ENCODE measurements at regions not wholly inside any gene's neighbourhood (a gene's known extent, or its start where the extent isn't known, plus 50 kb on each side); places are given as distances from the start of the nearest gene placed in this dataset.

DNA sequence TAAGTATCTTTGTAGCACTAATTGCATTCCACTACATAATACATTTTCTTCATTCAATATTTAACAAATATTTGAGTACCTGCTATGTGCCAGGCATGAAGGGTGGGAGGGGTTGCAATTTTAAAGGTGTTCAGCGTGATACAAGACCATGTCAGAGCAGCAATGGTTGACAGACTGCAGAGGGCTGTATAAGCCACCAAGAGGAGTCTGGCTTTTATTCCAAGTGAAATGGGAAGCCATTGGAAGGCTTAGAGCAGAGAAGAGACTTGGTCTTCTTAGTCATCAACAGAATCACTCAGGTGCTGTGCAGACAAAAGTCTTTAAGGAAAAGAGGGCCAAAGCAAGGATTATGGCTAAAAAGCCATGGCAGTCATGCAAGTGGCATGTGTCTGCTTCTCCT is 360.8 kb upstream of the ARID1B start:
- H3K27ac ChIP-seq (ENCODE audit: low read length) = no peak overlapping the region
- H3F3A ChIP-seq (ENCODE audit: insufficient read depth, low read length, poor library complexity, severe bottlenecking) = no peaks in the 10 kb centered on the region
- no peak overlapping the region for H3K9ac ChIP-seq (ENCODE audit: low read length)
- H3K9me2 ChIP-seq (ENCODE audit: insufficient read depth, low read length) = no peaks in the 10 kb centered on the region
- no peaks in the 10 kb centered on the region for H4K20me1 ChIP-seq (ENCODE audit: insufficient read depth)
- no peaks in the 10 kb centered on the region for H3K79me2 ChIP-seq (replicated peaks; ENCODE audit: insufficient read depth, low read length)
- no peak overlapping the region for H2AFZ ChIP-seq (ENCODE audit: low read depth, low read length)
- H3K4me3 ChIP-seq (ENCODE audit: low read length) = no peak overlapping the region
- TF ChIP-seq, protein P1, sequence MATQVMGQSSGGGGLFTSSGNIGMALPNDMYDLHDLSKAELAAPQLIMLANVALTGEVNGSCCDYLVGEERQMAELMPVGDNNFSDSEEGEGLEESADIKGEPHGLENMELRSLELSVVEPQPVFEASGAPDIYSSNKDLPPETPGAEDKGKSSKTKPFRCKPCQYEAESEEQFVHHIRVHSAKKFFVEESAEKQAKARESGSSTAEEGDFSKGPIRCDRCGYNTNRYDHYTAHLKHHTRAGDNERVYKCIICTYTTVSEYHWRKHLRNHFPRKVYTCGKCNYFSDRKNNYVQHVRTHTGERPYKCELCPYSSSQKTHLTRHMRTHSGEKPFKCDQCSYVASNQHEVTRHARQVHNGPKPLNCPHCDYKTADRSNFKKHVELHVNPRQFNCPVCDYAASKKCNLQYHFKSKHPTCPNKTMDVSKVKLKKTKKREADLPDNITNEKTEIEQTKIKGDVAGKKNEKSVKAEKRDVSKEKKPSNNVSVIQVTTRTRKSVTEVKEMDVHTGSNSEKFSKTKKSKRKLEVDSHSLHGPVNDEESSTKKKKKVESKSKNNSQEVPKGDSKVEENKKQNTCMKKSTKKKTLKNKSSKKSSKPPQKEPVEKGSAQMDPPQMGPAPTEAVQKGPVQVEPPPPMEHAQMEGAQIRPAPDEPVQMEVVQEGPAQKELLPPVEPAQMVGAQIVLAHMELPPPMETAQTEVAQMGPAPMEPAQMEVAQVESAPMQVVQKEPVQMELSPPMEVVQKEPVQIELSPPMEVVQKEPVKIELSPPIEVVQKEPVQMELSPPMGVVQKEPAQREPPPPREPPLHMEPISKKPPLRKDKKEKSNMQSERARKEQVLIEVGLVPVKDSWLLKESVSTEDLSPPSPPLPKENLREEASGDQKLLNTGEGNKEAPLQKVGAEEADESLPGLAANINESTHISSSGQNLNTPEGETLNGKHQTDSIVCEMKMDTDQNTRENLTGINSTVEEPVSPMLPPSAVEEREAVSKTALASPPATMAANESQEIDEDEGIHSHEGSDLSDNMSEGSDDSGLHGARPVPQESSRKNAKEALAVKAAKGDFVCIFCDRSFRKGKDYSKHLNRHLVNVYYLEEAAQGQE (IDR thresholded peaks at IDR 0.05; ENCODE audit: borderline replicate concordance) = no peak
- TF ChIP-seq, protein P2, sequence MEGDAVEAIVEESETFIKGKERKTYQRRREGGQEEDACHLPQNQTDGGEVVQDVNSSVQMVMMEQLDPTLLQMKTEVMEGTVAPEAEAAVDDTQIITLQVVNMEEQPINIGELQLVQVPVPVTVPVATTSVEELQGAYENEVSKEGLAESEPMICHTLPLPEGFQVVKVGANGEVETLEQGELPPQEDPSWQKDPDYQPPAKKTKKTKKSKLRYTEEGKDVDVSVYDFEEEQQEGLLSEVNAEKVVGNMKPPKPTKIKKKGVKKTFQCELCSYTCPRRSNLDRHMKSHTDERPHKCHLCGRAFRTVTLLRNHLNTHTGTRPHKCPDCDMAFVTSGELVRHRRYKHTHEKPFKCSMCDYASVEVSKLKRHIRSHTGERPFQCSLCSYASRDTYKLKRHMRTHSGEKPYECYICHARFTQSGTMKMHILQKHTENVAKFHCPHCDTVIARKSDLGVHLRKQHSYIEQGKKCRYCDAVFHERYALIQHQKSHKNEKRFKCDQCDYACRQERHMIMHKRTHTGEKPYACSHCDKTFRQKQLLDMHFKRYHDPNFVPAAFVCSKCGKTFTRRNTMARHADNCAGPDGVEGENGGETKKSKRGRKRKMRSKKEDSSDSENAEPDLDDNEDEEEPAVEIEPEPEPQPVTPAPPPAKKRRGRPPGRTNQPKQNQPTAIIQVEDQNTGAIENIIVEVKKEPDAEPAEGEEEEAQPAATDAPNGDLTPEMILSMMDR (IDR thresholded peaks at IDR 0.05; ENCODE audit: poor library complexity, severe bottlenecking) = no peak
- TF ChIP-seq MXI1 (conservative IDR thresholded peaks at IDR 0.05; ENCODE audit: poor library complexity, severe bottlenecking) = no peak
- TF ChIP-seq RAD21 (conservative IDR thresholded peaks at IDR 0.05) = no peak
- TF ChIP-seq TAF1 (IDR thresholded peaks at IDR 0.05; ENCODE audit: low read depth) = no peak
- TF ChIP-seq SMC3 (conservative IDR thresholded peaks at IDR 0.05; ENCODE audit: poor library complexity) = no peak
- TF ChIP-seq POLR2AphosphoS5 (IDR thresholded peaks at IDR 0.05) = no peak
- TF ChIP-seq EP300 (conservative IDR thresholded peaks at IDR 0.05; ENCODE audit: poor library complexity, severe bottlenecking) = no peak
- TF ChIP-seq EZH2 (IDR thresholded peaks at IDR 0.05; ENCODE audit: borderline replicate concordance, insufficient read depth, low read length, poor library complexity, severe bottlenecking) = no peak
- peaks cover 6% of the 10 kb centered on the region for H3K9me3 ChIP-seq (ENCODE audit: low read length)
- no peaks in the 10 kb centered on the region for H3K36me3 ChIP-seq (ENCODE audit: insufficient read depth, low read length)
- no peak overlapping the region for H3K4me2 ChIP-seq (ENCODE audit: low read length)
- no peaks in the 10 kb centered on the region for H3K27me3 ChIP-seq (ENCODE audit: insufficient read depth, low read depth, low read length)

DNA sequence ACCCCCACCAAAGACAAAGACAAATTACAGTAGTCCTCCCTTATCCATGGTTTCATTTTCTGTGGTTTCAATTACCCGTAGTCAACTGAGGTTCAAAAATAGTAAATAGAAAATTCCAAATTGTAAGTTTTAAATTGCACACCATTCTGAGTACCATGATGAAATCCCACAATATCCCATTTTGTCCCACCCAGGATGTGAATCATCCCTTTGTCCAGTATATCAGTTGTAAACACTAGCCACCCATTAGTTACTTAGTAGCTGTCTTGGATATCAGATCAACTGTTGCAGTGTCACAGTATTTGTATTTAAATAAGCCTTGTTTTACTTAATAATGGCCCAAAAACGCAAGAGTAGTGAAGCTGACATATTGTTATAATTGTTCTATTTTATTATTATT is 364.0 kb upstream of the ARID1B start:
- H3F3A ChIP-seq (ENCODE audit: insufficient read depth, low read length, poor library complexity, severe bottlenecking) = no peaks in the 10 kb centered on the region
- H3K27me3 ChIP-seq (ENCODE audit: insufficient read depth, low read depth, low read length) = no peaks in the 10 kb centered on the region
- no peaks in the 10 kb centered on the region for H3K36me3 ChIP-seq (ENCODE audit: insufficient read depth, low read length)
- H3K79me2 ChIP-seq (replicated peaks; ENCODE audit: insufficient read depth, low read length) = no peaks in the 10 kb centered on the region
- no peaks in the 10 kb centered on the region for H4K20me1 ChIP-seq (ENCODE audit: insufficient read depth)
- no peak overlapping the region for H3K27ac ChIP-seq (ENCODE audit: low read length)
- no peak overlapping the region for H3K4me2 ChIP-seq (ENCODE audit: low read length)
- no peak overlapping the region for H3K4me3 ChIP-seq (ENCODE audit: low read length)
- no peaks in the 10 kb centered on the region for H3K9me2 ChIP-seq (ENCODE audit: insufficient read depth, low read length)
- peaks cover 7% of the 10 kb centered on the region for H3K9me3 ChIP-seq (ENCODE audit: low read length)
- no peak overlapping the region for H2AFZ ChIP-seq (ENCODE audit: low read depth, low read length)
- H3K9ac ChIP-seq (ENCODE audit: low read length) = no peak overlapping the region
- no peak for TF ChIP-seq SMC3 (conservative IDR thresholded peaks at IDR 0.05; ENCODE audit: poor library complexity)
- TF ChIP-seq RAD21 (conservative IDR thresholded peaks at IDR 0.05) = no peak
- TF ChIP-seq, protein P2 (IDR thresholded peaks at IDR 0.05; ENCODE audit: poor library complexity, severe bottlenecking) = no peak
- no peak for TF ChIP-seq TAF1 (IDR thresholded peaks at IDR 0.05; ENCODE audit: low read depth)
- no peak for TF ChIP-seq EP300 (conservative IDR thresholded peaks at IDR 0.05; ENCODE audit: poor library complexity, severe bottlenecking)
- no peak for TF ChIP-seq EZH2 (IDR thresholded peaks at IDR 0.05; ENCODE audit: borderline replicate concordance, insufficient read depth, low read length, poor library complexity, severe bottlenecking)
- no peak for TF ChIP-seq POLR2AphosphoS5 (IDR thresholded peaks at IDR 0.05)

Data from neural cell (in vitro differentiated cells).